M059J (cell line): ENCODE measurements at regions not wholly inside any gene's neighbourhood (a gene's known extent, or its start where the extent isn't known, plus 50 kb on each side); places are given as distances from the start of the nearest gene placed in this dataset.
A peak's percentile ranks its signal among the peaks of the same experiment; 100 is the strongest.
"Not testable (repeated sequence)": the region's sequence is repeated elsewhere in the genome, so short reads cannot be mapped to it uniquely, and the experiment has no call there.

Experiments
- DNase-seq: peaks from one replicate; pipeline ENCODE4 v3.0.0-alpha.2; 2012; ENCODE audit warnings: low read depth

GRCh38 chrX:737021-737420 lies 106.4 kb downstream of the SHOX start:
- not testable (repeated sequence) for DNase-seq

GRCh38 chrX:734362-734761 lies 103.8 kb downstream of the SHOX start:
- no peak for DNase-seq

GRCh38 chrX:733961-734360 lies 103.4 kb downstream of the SHOX start:
- DNase-seq: no peak

- DNase-seq: no peak
Measured at GRCh38 chrX:729583-730409, 99.2 kb downstream of the SHOX start.

GRCh38 chrX:729101-729500 lies 98.5 kb downstream of the SHOX start:
- DNase-seq: not testable (repeated sequence)

- DNase-seq: not testable (repeated sequence)
Measured at GRCh38 chrX:728639-729038, 98.0 kb downstream of the SHOX start.

- peak; percentile 1 for DNase-seq
Measured at GRCh38 chrX:727738-728621, 97.4 kb downstream of the SHOX start.

- no peak for DNase-seq
Measured at GRCh38 chrX:725971-726370, 95.4 kb downstream of the SHOX start.

- DNase-seq: no peak
Measured at GRCh38 chrX:724256-724655, 93.7 kb downstream of the SHOX start.

- DNase-seq: no peak
Measured at GRCh38 chrX:723781-724180, 93.2 kb downstream of the SHOX start.

GRCh38 chrX:721354-721753 lies 90.8 kb downstream of the SHOX start:
- no peak for DNase-seq

- no peak for DNase-seq
Measured at GRCh38 chrX:720825-721224, 90.2 kb downstream of the SHOX start.

GRCh38 chrX:720250-720649 lies 89.7 kb downstream of the SHOX start:
- no peak for DNase-seq

- no peak for DNase-seq
Measured at GRCh38 chrX:716136-716535, 85.5 kb downstream of the SHOX start.

GRCh38 chrX:714131-714530 lies 83.5 kb downstream of the SHOX start:
- no peak for DNase-seq
